ENCODE measurements at regions not wholly inside any gene's neighbourhood (a gene's known extent, or its start where the extent isn't known, plus 50 kb on each side); places are given as distances from the start of the nearest gene placed in this dataset.

DNA sequence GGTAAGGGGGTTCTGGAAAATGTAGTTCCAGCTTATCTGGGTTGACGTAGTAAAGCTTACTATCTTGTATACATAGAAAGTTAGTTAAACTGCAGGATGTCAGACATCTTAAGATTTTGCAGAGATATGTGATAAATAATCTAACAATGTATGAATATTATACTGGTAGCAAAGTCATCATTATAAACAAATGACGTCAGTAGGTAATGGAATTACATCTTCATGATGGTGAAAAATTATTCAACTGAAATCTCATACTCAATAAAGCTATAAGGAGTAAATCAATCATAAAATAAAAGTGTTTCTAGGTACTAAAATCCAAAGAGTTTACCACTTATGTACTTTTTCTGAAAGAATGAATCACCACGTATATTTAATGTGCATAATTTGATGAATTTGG is 217.3 kb upstream of the CDH10 start:
- Histone ChIP-seq H3K27ac (replicated peaks) (no peak overlapping the region), H3K4me3 (replicated peaks; ENCODE audit: insufficient read depth, low read length) (no peak overlapping the region), H3K27me3 (ENCODE audit: insufficient read depth, poor library complexity, severe bottlenecking) (no peaks in the 10 kb centered on the region)
- TF ChIP-seq, protein P1, sequence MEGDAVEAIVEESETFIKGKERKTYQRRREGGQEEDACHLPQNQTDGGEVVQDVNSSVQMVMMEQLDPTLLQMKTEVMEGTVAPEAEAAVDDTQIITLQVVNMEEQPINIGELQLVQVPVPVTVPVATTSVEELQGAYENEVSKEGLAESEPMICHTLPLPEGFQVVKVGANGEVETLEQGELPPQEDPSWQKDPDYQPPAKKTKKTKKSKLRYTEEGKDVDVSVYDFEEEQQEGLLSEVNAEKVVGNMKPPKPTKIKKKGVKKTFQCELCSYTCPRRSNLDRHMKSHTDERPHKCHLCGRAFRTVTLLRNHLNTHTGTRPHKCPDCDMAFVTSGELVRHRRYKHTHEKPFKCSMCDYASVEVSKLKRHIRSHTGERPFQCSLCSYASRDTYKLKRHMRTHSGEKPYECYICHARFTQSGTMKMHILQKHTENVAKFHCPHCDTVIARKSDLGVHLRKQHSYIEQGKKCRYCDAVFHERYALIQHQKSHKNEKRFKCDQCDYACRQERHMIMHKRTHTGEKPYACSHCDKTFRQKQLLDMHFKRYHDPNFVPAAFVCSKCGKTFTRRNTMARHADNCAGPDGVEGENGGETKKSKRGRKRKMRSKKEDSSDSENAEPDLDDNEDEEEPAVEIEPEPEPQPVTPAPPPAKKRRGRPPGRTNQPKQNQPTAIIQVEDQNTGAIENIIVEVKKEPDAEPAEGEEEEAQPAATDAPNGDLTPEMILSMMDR (IDR thresholded peaks at IDR 0.05; ENCODE audit: insufficient read depth, low read length), result no peak
- TF ChIP-seq, protein P2, sequence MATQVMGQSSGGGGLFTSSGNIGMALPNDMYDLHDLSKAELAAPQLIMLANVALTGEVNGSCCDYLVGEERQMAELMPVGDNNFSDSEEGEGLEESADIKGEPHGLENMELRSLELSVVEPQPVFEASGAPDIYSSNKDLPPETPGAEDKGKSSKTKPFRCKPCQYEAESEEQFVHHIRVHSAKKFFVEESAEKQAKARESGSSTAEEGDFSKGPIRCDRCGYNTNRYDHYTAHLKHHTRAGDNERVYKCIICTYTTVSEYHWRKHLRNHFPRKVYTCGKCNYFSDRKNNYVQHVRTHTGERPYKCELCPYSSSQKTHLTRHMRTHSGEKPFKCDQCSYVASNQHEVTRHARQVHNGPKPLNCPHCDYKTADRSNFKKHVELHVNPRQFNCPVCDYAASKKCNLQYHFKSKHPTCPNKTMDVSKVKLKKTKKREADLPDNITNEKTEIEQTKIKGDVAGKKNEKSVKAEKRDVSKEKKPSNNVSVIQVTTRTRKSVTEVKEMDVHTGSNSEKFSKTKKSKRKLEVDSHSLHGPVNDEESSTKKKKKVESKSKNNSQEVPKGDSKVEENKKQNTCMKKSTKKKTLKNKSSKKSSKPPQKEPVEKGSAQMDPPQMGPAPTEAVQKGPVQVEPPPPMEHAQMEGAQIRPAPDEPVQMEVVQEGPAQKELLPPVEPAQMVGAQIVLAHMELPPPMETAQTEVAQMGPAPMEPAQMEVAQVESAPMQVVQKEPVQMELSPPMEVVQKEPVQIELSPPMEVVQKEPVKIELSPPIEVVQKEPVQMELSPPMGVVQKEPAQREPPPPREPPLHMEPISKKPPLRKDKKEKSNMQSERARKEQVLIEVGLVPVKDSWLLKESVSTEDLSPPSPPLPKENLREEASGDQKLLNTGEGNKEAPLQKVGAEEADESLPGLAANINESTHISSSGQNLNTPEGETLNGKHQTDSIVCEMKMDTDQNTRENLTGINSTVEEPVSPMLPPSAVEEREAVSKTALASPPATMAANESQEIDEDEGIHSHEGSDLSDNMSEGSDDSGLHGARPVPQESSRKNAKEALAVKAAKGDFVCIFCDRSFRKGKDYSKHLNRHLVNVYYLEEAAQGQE (IDR thresholded peaks at IDR 0.05; ENCODE audit: insufficient replicate concordance, low read depth), result no peak
- no peak for TF ChIP-seq GABPA (IDR thresholded peaks at IDR 0.05; ENCODE audit: low read depth)
- TF ChIP-seq POLR2AphosphoS5 (IDR thresholded peaks at IDR 0.05; ENCODE audit: low read depth), result no peak
- no peak for TF ChIP-seq SPI1 (IDR thresholded peaks at IDR 0.05; ENCODE audit: borderline replicate concordance, low read depth)
- no peak for DNase-seq (ENCODE audit: low read depth in 1 of 2, low spot score in 1 of 2)

DNA sequence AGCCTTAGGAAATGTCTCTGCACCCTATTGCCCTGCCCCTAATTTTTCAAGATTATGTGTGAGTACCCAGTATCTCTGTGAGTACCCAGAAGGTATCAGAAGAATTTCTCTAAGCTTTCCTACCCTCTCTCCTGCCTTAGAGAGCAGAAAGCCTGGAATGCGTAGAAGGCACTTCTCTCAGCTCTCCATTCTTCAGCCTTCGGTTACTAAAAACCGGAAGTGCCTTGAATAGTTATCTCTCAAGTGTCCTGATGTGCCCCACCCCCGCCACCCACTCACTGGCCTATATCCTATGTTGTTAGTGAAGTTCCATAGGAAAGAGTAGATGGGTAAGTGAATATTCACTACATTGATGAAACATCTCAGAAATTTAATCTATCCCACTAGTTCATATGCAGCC is 210.7 kb upstream of the CDH10 start:
- Histone ChIP-seq H3K27ac (replicated peaks) (no peak overlapping the region), H3K4me3 (replicated peaks; ENCODE audit: insufficient read depth, low read length) (no peak overlapping the region), H3K27me3 (ENCODE audit: insufficient read depth, poor library complexity, severe bottlenecking) (no peaks in the 10 kb centered on the region)
- TF ChIP-seq, protein P2 (IDR thresholded peaks at IDR 0.05; ENCODE audit: insufficient replicate concordance, low read depth), result no peak
- TF ChIP-seq, protein P1 (IDR thresholded peaks at IDR 0.05; ENCODE audit: insufficient read depth, low read length), result no peak
- TF ChIP-seq SPI1 (IDR thresholded peaks at IDR 0.05; ENCODE audit: borderline replicate concordance, low read depth) (no peak), POLR2AphosphoS5 (IDR thresholded peaks at IDR 0.05; ENCODE audit: low read depth) (no peak), GABPA (IDR thresholded peaks at IDR 0.05; ENCODE audit: low read depth) (no peak)
- no peak for DNase-seq (ENCODE audit: low read depth in 1 of 2, low spot score in 1 of 2)

DNA sequence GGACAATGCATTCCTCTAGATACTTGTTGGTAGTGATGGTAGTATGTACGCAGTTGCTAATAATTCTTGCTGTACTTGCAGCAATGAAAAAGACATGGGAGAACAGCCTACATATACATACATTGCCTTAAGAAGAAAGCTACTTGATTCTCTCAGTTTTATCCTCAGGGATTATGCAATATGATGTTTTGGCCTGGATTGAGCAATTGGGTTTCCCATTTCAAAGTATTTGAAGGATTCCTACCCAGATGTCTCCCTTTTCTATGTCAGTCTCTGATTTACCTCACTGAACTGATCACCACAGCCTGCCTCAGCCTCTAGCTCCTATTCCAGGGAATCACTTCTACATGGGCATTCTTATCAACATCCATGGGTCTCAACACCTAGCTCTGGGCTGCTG is 210.1 kb upstream of the CDH10 start:
- H3K27ac ChIP-seq (replicated peaks), result no peak overlapping the region
- H3K27me3 ChIP-seq (ENCODE audit: insufficient read depth, poor library complexity, severe bottlenecking), result no peaks in the 10 kb centered on the region
- DNase-seq (ENCODE audit: low read depth in 1 of 2, low spot score in 1 of 2), result no peak
- H3K4me3 ChIP-seq (replicated peaks; ENCODE audit: insufficient read depth, low read length), result no peak overlapping the region
- TF ChIP-seq GABPA (IDR thresholded peaks at IDR 0.05; ENCODE audit: low read depth) (no peak), POLR2AphosphoS5 (IDR thresholded peaks at IDR 0.05; ENCODE audit: low read depth) (no peak), SPI1 (IDR thresholded peaks at IDR 0.05; ENCODE audit: borderline replicate concordance, low read depth) (no peak)
- TF ChIP-seq, protein P1 (IDR thresholded peaks at IDR 0.05; ENCODE audit: insufficient read depth, low read length), result no peak
- TF ChIP-seq, protein P2 (IDR thresholded peaks at IDR 0.05; ENCODE audit: insufficient replicate concordance, low read depth), result no peak

All from HL-60 (cell line).